BE2C (cell line): ENCODE measurements at regions not wholly inside any gene's neighbourhood (a gene's known extent, or its start where the extent isn't known, plus 50 kb on each side); places are given as distances from the start of the nearest gene placed in this dataset.
"Not testable (repeated sequence)": the region's sequence is repeated elsewhere in the genome, so short reads cannot be mapped to it uniquely, and the experiment has no call there.

Source experiments
- DNase-seq: peaks from one replicate; pipeline ENCODE4 v3.0.0-alpha.2; 2020
- H3K27me3 ChIP-seq: fragments of 250-450 bp; sonication (Bioruptor Pico); 2 replicates; pipeline ENCODE4 v1.5.1; 2020; ENCODE audit warnings: mild to moderate bottlenecking
- H3K36me3 ChIP-seq: fragments of 250-450 bp; sonication (Bioruptor Pico); 2 replicates; pipeline ENCODE4 v1.5.1; 2020; ENCODE audit warnings: mild to moderate bottlenecking
- H3K4me1 ChIP-seq: fragments of 250-450 bp; sonication (Bioruptor Pico); 2 replicates; pipeline ENCODE4 v1.5.1; 2020
- H3K4me3 ChIP-seq: 2 replicates; pipeline ENCODE4 v1.5.1; 2011; ENCODE audit warnings: low read depth, low read length
- H3K9me3 ChIP-seq: fragments of 250-450 bp; sonication (Bioruptor Pico); 2 replicates; pipeline ENCODE4 v1.5.1; 2020
- TF ChIP-seq, protein P1 (sequence below): IDR thresholded peaks from 2 replicates; pipeline ENCODE4 v1.5.1; 2012; ENCODE audit warnings: mild to moderate bottlenecking, low read depth, low read length

- Histone ChIP-seq H3K9me3 (no peaks in the 10 kb centered on the region), H3K4me3 (no peak overlapping the region), H3K4me1 (no peaks in the 10 kb centered on the region), H3K36me3 (no peaks in the 10 kb centered on the region), H3K27me3 (no peaks in the 10 kb centered on the region)
- no peak for DNase-seq
- TF ChIP-seq, protein P1, sequence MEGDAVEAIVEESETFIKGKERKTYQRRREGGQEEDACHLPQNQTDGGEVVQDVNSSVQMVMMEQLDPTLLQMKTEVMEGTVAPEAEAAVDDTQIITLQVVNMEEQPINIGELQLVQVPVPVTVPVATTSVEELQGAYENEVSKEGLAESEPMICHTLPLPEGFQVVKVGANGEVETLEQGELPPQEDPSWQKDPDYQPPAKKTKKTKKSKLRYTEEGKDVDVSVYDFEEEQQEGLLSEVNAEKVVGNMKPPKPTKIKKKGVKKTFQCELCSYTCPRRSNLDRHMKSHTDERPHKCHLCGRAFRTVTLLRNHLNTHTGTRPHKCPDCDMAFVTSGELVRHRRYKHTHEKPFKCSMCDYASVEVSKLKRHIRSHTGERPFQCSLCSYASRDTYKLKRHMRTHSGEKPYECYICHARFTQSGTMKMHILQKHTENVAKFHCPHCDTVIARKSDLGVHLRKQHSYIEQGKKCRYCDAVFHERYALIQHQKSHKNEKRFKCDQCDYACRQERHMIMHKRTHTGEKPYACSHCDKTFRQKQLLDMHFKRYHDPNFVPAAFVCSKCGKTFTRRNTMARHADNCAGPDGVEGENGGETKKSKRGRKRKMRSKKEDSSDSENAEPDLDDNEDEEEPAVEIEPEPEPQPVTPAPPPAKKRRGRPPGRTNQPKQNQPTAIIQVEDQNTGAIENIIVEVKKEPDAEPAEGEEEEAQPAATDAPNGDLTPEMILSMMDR = no peak
Measured at GRCh38 chr2:143994961-143995360, 525.0 kb downstream of the ZEB2 start.

GRCh38 chr2:143991596-143991995 lies 528.3 kb downstream of the ZEB2 start:
- DNase-seq, H3K4me1 ChIP-seq, H3K9me3 ChIP-seq, H3K27me3 ChIP-seq, H3K4me3 ChIP-seq, H3K36me3 ChIP-seq: not testable (repeated sequence)

DNA sequence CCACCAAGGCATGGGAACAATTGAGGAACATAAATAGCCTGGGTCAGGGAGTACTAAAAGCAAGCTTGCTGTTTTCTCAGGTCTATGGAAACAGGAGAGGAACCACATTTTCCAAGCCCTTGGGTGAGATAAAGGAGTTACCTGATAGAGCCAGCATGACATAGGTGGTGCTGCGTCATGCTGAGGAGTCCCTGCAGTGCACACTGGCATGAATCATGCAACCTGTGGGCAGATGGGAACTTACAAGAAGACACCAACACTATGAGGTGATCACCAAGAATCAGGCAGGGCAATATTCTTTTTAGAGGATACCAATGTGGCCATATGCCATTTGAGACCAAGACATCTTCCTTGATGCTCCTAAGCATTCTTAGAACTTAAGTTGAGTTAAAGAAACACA lies 531.8 kb downstream of the ZEB2 start:
- Histone ChIP-seq H3K36me3 (no peaks in the 10 kb centered on the region), H3K4me3 (no peak overlapping the region), H3K9me3 (no peaks in the 10 kb centered on the region), H3K27me3 (no peaks in the 10 kb centered on the region), H3K4me1 (no peaks in the 10 kb centered on the region)
- DNase-seq = no peak
- TF ChIP-seq, protein P1 = no peak

DNA sequence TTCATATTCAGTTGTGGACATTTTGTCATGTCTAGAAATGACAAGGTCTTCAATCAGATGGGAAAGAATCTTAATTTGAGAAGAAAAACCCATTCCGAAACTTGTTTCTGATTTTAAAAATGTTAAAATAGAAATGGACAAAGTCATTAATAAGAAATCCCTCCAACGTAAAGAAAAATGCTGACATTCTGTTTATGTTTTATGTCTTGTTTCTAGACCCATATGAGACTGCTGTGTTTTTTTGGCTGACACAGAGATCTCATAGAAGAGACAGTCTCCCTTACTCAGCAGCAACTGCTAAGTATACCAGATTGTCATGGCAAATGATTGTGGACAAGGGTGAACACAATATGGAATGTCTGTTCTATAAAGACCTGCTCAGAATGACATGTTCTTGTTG lies 538.5 kb downstream of the ZEB2 start:
- Histone ChIP-seq H3K27me3 (no peaks in the 10 kb centered on the region), H3K4me1 (no peaks in the 10 kb centered on the region), H3K9me3 (no peaks in the 10 kb centered on the region), H3K4me3 (no peak overlapping the region), H3K36me3 (no peaks in the 10 kb centered on the region)
- DNase-seq = no peak
- TF ChIP-seq, protein P1 = no peak

DNA sequence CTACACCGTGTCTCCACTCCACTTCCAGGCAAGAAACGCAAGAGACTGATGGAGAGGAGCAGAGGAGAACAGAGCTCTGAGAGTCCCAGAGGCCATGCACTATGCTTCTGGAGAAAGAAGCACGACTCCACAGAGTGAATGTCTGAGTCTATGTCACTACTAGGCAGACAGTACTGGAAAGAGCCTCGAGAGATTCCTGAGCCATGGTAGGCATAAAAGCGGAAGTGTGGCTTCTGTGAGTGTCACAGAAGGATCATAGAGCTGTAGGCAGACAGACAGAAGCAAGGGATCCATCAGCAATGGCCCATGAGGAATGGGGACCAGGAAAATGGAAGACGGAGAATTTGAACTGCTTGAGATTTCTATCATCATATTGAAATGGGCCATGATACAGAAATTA lies 542.6 kb downstream of the ZEB2 start:
- Histone ChIP-seq H3K27me3 (no peaks in the 10 kb centered on the region), H3K4me1 (no peaks in the 10 kb centered on the region), H3K36me3 (no peaks in the 10 kb centered on the region), H3K9me3 (no peaks in the 10 kb centered on the region), H3K4me3 (no peak overlapping the region)
- no peak for DNase-seq
- TF ChIP-seq, protein P1 = no peak

DNA sequence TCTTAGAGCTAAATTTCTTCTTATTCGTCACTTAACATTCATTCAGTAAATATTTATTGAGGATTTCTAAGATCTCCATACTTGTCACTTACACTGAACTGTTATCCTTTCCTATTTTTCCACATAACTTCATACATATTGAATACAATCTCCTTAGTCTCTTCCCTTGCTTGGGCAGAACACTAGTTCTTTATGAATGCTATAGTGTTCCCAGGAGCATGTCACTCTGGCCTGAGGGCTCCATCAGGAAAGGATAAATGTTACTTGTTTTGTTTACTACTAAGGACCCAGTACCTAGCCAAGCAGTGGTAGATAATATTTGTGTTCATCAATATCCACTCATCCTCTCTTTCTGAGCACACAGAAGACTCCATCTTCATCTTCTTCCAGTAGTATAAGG lies 544.7 kb downstream of the ZEB2 start:
- Histone ChIP-seq H3K4me1 (no peaks in the 10 kb centered on the region), H3K4me3 (no peak overlapping the region), H3K36me3 (no peaks in the 10 kb centered on the region), H3K9me3 (no peaks in the 10 kb centered on the region), H3K27me3 (no peaks in the 10 kb centered on the region)
- no peak for DNase-seq
- TF ChIP-seq, protein P1 = no peak

DNA sequence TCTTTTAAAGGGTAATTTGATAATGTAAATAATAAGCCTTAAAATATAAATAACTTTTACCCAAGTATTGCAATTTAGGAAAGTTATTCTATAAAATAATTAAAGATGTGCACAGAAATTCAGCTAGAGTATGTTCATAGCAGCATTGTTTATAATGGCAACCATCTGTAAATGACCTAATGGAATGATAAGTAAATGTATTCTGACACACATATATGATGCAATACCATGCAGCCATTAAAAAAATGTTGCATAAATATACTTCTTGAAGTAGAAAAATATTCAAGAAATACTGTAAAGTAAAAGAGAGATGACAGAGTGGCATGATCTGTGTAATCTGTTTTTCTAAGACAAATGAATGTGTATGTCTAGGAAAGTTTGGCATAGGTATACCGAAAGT lies 545.7 kb downstream of the ZEB2 start:
- no peaks in the 10 kb centered on the region for H3K4me1 ChIP-seq
- no peak for DNase-seq
- TF ChIP-seq, protein P1 = no peak
- no peaks in the 10 kb centered on the region for H3K9me3 ChIP-seq
- no peak overlapping the region for H3K4me3 ChIP-seq
- H3K27me3 ChIP-seq = no peaks in the 10 kb centered on the region
- no peaks in the 10 kb centered on the region for H3K36me3 ChIP-seq
